Esophagus muscularis mucosa (tissue), 4 donors: ENCODE measurements at regions not wholly inside any gene's neighbourhood (a gene's known extent, or its start where the extent isn't known, plus 50 kb on each side); places are given as distances from the start of the nearest gene placed in this dataset.
"Not testable (repeated sequence)": the region's sequence is repeated elsewhere in the genome, so short reads cannot be mapped to it uniquely, and the experiment has no call there.

ENCODE experiments used
- DNase-seq: peaks from one replicate; pipeline ENCODE4 v3.0.0-alpha.2; 2017; ENCODE audit errors: extremely low spot score
- H3K27ac ChIP-seq, 4 donors: fragments of 200-600 bp; sonication (generic); replicated peaks in 1 of 4; 1 replicate in 3 of 4; 2 replicates in 1 of 4; pipeline ENCODE4 v1.5.1; 2016 to 2019; ENCODE audit warnings: mild to moderate bottlenecking in 1 of 4
- H3K27me3 ChIP-seq, 4 donors: fragments of 200-600 bp; sonication (generic); one replicate each; pipeline versions ENCODE4 v1.5.1 to v1.6.0; 2016 to 2019
- H3K36me3 ChIP-seq, 4 donors: fragments of 200-600 bp; sonication (generic); one replicate each; pipeline ENCODE4 v1.5.1; 2016 to 2019
- H3K4me1 ChIP-seq, 4 donors: fragments of 200-600 bp; sonication (generic); one replicate each; pipeline ENCODE4 v1.5.1; 2016 to 2019
- H3K4me3 ChIP-seq, 4 donors: fragments of 200-600 bp; sonication (generic); 1 replicate in 2 of 4; 2 replicates in 2 of 4; pipeline ENCODE4 v1.5.1; 2016 to 2019; ENCODE audit warnings: mild to moderate bottlenecking in 4 of 4, moderate library complexity in 1 of 4
- H3K9me3 ChIP-seq, 4 donors: fragments of 200-600 bp; sonication (generic); 1 replicate in 3 of 4; 2 replicates in 1 of 4; pipeline ENCODE4 v1.5.1; 2016 to 2019
- EP300 ChIP-seq: sonication (generic); formaldehyde crosslinking; IDR thresholded peaks from one replicate; pipeline ENCODE4 v1.6.1; 2017; ENCODE audit warnings: antibody characterized with exemption
- POLR2A ChIP-seq: fragments of 450-650 bp; IDR thresholded peaks from one replicate; pipeline ENCODE4 v1.6.1; 2017; ENCODE audit warnings: antibody characterized with exemption, moderate library complexity, mild to moderate bottlenecking, low read depth
- POLR2AphosphoS5 ChIP-seq, 2 donors: sonication (generic); formaldehyde crosslinking; IDR thresholded peaks; one replicate each; pipeline ENCODE4 v1.6.1; 2017; ENCODE audit warnings: antibody characterized with exemption in 2 of 2
- WGBS: methylation state at CpG from one replicate; pipeline ENCODE4 v1.1.5; 2018; 5-methylcytosine and 5-hydroxymethylcytosine counted together
- intact Hi-C: fragments of 100-400 bp; cut with DNase I; formaldehyde crosslinking; loops from one replicate; pipeline ENCODE4 v1.15.1; 2023
- TF ChIP-seq, protein P1 (sequence below), 3 experiments: fragments of 200-600 bp in 2 of 3; fragments of 450-650 bp in 1 of 3; sonication (generic) in 2 of 3; IDR thresholded peaks; one replicate each; pipeline ENCODE4 v1.5.1; 2017 to 2019; ENCODE audit warnings: antibody characterized with exemption in 3 of 3, mild to moderate bottlenecking in 2 of 3, moderate library complexity in 1 of 3

DNA sequence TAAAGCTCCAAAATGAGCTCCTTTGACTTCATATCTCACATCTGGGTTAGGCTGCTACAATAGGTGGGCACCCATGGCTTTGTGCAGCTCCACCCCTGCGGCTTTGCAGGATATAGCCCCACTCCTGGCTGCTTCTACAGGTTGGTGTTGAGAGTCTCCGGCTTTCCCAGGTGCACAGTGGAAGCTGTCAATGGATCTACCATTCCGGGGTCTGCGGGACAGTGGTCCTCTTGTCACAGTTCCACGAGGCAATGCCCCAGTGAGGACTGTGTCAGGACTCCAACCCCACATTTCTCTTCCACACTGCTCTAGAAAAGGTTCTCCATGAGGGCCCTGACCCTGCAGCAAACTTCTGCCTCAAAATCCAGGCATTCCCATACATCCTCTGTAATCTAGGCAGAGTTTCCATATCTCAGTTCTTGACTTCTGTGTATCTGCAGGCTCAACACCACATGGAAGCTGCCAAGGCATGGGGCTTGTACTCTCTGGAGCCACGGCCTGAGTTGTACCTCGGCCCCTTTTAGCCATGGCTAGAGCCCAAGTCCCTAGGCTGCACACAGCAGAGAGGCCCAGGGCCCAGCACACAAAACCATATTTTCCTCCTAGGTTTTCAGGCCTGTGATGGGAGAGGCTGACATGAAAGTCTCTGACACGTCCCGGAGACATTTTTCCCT is 342.8 kb downstream of the FAM47B start:
- no peak for DNase-seq
- 70% methylated on average over 7 of the region's 9 CpGs for WGBS
- intact Hi-C loops: no loop called here

DNA sequence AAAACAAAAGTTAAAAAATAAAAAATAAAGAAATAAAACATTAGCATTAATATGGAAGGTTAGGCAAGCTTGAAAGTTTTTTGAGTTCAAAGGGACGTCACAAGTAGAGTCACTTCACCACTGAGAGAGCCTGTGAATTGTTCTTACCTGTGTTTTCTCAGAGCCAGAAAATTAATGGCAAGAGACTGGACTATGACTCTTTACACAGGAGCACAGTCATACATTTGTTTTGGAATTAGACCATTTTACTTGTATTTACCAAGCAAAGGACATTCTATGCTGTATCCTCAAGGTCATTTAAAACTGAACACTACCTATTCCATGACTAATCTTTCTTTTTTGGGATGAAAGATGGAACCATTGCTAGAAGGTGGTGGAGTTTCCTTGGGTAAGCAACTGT is 346.1 kb downstream of the FAM47B start:
- no peak for DNase-seq
- no peaks in the 10 kb centered on the region for H3K36me3 ChIP-seq
- H3K27ac ChIP-seq: no peak overlapping the region
- H3K27me3 ChIP-seq: no peaks in the 10 kb centered on the region
- WGBS: 64% methylated on average over 1 of the region's 1 CpG
- H3K9me3 ChIP-seq: no peaks in the 10 kb centered on the region
- no peaks in the 10 kb centered on the region for H3K4me1 ChIP-seq
- TF ChIP-seq, protein P1, sequence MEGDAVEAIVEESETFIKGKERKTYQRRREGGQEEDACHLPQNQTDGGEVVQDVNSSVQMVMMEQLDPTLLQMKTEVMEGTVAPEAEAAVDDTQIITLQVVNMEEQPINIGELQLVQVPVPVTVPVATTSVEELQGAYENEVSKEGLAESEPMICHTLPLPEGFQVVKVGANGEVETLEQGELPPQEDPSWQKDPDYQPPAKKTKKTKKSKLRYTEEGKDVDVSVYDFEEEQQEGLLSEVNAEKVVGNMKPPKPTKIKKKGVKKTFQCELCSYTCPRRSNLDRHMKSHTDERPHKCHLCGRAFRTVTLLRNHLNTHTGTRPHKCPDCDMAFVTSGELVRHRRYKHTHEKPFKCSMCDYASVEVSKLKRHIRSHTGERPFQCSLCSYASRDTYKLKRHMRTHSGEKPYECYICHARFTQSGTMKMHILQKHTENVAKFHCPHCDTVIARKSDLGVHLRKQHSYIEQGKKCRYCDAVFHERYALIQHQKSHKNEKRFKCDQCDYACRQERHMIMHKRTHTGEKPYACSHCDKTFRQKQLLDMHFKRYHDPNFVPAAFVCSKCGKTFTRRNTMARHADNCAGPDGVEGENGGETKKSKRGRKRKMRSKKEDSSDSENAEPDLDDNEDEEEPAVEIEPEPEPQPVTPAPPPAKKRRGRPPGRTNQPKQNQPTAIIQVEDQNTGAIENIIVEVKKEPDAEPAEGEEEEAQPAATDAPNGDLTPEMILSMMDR (IDR thresholded peaks at IDR 0.05): no peak
- TF ChIP-seq EP300 (no peak), POLR2AphosphoS5 (IDR thresholded peaks at IDR 0.05) (no peak), POLR2A (no peak)
- no peak overlapping the region for H3K4me3 ChIP-seq
- intact Hi-C loops: no loop called here

More for the DNA sequence above, 342.8 kb downstream of the FAM47B start:
- no peak for TF ChIP-seq POLR2A
- no peak for TF ChIP-seq EP300
- TF ChIP-seq POLR2AphosphoS5 (IDR thresholded peaks at IDR 0.05): no peak
- TF ChIP-seq, protein P1 (IDR thresholded peaks at IDR 0.05): no peak
- no peaks in the 10 kb centered on the region for H3K4me1 ChIP-seq
- H3K4me3 ChIP-seq: no peak overlapping the region
- H3K9me3 ChIP-seq: peaks cover 0 to 3% (median 0%) of the 10 kb centered on the region in 4 donors
- H3K27me3 ChIP-seq: no peaks in the 10 kb centered on the region
- H3K27ac ChIP-seq: no peak overlapping the region
- H3K36me3 ChIP-seq: no peaks in the 10 kb centered on the region

DNA sequence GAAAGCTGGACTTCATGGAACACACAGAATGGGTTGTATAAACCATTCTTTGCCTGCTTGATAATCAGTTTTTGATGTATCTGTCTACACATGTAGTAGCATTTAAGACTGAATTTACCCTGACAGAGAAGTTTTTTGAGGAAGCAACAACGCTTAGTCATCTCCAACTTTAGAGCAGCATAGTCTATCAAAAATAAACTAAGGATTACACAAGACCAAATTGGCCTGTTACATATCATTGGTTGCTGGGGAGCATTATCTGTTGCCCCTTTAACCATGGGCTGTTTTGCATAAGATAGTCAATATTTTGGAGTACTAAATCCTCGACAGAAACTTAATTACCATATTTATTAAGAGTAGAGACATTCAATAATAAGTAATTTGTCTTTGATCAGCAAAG is 347.4 kb downstream of the FAM47B start:
- TF ChIP-seq, protein P1 (IDR thresholded peaks at IDR 0.05): no peak
- TF ChIP-seq EP300 (no peak), POLR2A (no peak), POLR2AphosphoS5 (IDR thresholded peaks at IDR 0.05) (no peak)
- intact Hi-C loops: no loop called here
- no peaks in the 10 kb centered on the region for H3K4me1 ChIP-seq
- no peaks in the 10 kb centered on the region for H3K9me3 ChIP-seq
- no peak overlapping the region for H3K4me3 ChIP-seq
- WGBS: 39% methylated on average over 2 of the region's 2 CpGs
- DNase-seq: no peak
- no peak overlapping the region for H3K27ac ChIP-seq
- H3K36me3 ChIP-seq: no peaks in the 10 kb centered on the region
- no peaks in the 10 kb centered on the region for H3K27me3 ChIP-seq

DNA sequence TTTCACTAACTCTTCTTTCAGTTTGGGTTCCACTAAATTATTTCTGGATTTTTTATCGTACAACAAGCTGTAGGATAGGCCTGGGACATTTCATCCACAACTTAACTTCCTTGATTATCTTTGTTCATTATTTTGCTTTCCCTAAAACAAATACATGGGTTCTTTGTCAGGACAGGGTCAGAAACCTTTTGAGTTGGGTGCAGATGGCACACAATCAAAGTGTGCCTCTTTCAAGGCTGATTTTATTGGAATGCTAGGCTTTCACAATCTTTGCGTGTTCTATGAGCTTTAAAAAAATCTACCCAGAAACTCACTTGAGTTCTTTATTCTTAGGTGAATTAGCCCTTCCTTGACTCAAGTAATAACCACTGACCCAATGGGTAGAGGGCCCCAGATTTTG is 348.4 kb downstream of the FAM47B start:
- TF ChIP-seq, protein P1 (IDR thresholded peaks at IDR 0.05): no peak
- TF ChIP-seq POLR2A: no peak
- no peak for TF ChIP-seq EP300
- TF ChIP-seq POLR2AphosphoS5 (IDR thresholded peaks at IDR 0.05): no peak
- Histone ChIP-seq H3K4me3 (no peak overlapping the region), H3K9me3 (no peaks in the 10 kb centered on the region), H3K27me3 (no peaks in the 10 kb centered on the region), H3K36me3 (no peaks in the 10 kb centered on the region), H3K27ac (no peak overlapping the region), H3K4me1 (no peaks in the 10 kb centered on the region)
- DNase-seq: no peak
- WGBS: 75% methylated on average over 2 of the region's 2 CpGs
- intact Hi-C loops: no loop called here

DNA sequence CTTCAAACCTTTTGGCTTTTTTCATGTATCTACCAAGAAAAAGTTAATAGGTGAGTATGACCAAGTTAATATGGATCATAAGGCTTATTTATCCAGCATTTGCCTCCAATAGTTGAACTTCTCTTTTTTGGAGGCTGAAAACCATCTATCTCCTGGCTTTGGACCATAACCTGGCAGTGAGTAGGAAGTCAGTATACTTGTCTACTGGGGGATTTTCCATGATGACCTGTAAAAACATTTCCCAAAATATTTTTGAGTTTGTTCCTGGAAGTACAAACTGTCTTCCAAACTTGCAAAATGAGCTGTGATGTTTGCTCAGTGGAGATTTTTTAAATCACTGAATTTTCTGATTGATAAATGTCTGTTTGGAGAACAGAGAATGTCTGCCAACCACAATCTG is 349.9 kb downstream of the FAM47B start:
- Histone ChIP-seq H3K4me3 (no peak overlapping the region), H3K36me3 (no peaks in the 10 kb centered on the region), H3K4me1 (no peaks in the 10 kb centered on the region), H3K27ac (no peak overlapping the region), H3K27me3 (no peaks in the 10 kb centered on the region), H3K9me3 (no peaks in the 10 kb centered on the region)
- TF ChIP-seq, protein P1 (IDR thresholded peaks at IDR 0.05): no peak
- TF ChIP-seq EP300 (no peak), POLR2AphosphoS5 (IDR thresholded peaks at IDR 0.05) (no peak), POLR2A (no peak)
- intact Hi-C loops: no loop called here
- DNase-seq: no peak

DNA sequence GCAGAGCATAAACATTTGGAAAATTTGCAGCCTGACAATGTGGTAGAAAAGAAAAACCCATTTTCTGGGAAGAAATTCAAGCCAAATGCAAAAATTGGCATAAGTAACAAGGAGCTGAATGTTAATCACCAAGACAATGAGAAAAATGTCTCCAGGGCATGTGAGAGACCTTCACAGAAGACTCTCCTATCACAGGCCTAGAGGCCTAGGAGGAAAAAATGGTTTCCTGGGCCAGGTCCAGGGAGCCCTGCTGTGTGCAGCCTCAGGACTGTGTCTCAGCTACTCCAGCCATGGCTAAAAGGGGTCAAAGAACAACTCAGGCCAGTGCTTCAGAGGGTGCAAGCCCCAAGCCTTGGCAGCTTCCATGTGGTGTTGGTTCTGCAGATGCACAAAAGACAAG is 362.4 kb downstream of the FAM47B start:
- intact Hi-C loops, H3K4me3 ChIP-seq: not testable (repeated sequence)

More for the DNA sequence above, 362.4 kb downstream of the FAM47B start:
- H3K36me3 ChIP-seq, DNase-seq, H3K9me3 ChIP-seq, H3K27me3 ChIP-seq, H3K27ac ChIP-seq, H3K4me1 ChIP-seq: not testable (repeated sequence)
